DMS153 treated with DMSO at 0.1 percent for 48 hours (cell line): ENCODE measurements at regions not wholly inside any gene's neighbourhood (a gene's known extent, or its start where the extent isn't known, plus 50 kb on each side); places are given as distances from the start of the nearest gene placed in this dataset.
"Not testable (repeated sequence)": the region's sequence is repeated elsewhere in the genome, so short reads cannot be mapped to it uniquely, and the experiment has no call there.

Experiments used
- DNase-seq: peaks from one replicate; lab custom pipeline; 2025; ENCODE audit not compliant: unreplicated experiment; lab: John Stamatoyannopoulos, UW

DNA sequence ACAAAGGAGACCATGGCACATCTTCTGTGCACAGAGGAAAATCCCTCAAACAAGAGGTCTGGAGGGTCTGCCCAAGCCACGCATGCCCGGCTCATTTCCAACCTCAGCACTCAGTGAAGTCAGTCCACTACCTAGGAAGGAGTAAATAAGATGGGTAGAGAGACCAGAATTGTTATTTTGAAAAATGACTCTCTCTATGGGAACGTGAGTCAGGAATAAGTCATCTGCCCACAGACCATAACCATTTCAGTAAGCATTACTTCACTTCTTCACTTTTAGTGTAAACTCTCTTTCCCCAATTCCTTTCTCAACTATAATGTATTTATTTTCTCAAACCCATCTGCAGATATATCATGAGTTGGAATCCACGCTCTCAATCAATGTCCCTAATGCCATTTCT lies 1039.9 kb upstream of the USP15 start:
- no peak for DNase-seq

DNA sequence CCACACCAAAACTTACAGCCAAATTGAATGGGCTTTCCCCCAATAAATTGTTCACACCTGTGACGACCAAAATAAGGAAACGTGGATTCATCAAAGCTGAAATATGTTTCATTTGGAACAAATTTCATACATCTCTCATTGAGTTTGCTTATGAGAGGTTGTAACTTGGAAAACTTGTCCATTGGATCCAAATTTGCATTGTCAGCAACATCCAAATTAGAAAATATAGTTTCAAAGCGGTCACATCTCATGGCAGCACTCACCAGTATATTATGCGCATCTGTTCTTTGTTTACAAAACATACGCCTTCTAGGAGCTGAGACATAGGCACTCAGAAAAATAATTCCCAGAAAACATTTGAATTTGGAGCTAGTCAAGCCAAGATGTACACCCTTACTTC lies 1028.2 kb upstream of the USP15 start:
- DNase-seq: no peak

DNA sequence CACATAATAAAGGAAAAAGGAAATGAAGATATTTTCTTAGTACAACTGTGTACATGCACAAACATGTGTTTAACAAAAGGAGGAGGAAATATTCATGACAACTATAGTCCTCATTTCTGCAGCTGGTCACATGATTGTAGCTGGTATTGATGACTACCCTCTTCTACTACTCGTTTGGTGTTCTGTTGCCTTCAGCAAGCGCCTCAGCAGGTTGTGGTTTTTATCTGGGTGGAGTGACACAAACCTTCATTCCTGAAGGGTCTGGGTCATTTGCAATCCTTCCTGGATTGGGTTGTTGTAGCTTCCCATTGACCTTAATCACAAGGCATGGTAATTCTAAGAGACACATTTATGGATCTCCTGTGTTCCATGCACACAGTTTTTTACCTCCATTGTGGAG lies 1009.9 kb upstream of the USP15 start:
- no peak for DNase-seq

DNA sequence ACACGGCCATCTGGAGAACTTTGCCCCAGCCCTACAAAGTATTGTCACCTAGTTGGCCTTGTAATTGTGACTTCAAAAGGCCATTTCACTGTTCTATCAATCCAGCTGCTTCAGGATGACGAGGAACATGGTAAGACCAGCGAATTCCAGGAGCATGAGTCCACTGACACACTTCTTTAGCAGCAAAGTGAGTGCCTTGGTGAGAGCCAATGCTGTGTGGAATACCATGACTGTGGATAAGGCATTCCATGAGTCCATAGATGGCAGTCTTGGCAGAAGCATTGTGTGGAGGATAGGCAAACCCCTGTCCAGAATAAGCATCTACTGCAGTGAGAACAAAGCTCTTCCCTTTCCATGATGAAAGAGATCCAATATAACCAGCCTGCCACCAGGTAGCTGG lies 1009.1 kb upstream of the USP15 start:
- no peak for DNase-seq

DNA sequence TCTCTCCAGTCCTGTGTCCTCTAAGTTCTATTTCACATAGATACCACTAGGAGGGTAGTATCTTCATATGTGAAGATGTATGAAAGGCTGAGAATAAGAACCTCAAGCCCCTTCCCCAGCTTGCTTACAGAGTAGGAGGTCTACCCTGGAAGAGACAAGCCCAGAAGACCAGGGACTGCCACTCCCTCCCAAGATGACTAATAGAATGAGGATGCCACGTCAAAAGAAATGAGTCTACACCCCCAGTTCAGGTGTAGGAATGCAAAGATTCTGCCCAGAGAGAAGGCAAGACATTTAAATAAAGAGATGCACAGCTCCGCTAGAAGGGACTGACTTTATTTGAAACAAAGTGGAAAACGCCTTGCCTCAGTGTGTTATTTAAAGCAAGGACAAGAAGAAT lies 1006.0 kb upstream of the USP15 start:
- no peak for DNase-seq

DNA sequence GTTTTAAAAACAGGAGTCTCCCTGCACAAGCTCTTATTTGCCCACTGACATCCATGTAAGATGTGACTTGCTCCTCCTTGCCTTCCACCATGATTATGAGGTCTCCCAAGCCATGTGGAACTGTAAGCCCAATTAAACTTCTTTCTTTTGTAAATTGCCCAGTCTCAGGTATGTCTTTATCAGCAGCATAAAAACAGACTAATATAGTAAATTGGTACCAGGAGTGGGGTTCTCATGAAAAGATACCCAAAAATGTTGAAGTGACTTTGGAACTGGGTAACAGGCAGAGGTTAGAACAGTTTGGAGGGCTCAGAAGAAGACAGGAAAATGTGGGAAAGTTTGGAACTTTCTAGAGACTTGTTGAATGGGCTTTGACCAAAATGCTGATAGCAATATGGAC lies 995.9 kb upstream of the USP15 start:
- DNase-seq: not testable (repeated sequence)

DNA sequence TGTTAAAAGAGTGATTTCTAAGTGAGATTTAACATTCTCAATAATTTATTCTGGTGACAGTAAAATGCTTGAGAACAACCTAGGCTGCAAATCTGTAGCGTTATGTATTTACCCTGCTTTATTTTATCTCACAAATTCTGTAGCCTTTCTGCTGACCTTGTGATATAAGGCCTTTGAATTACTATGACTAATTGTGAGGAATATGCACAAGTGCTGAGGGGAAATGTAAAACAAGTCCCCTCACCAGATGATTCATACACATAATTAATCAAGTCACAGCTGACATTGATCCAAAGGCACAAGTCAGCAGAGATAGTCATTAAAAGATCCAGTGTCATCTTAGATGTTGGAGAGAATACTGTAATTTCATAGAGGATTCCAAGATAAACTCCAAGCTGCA lies 992.7 kb upstream of the USP15 start:
- DNase-seq: no peak

DNA sequence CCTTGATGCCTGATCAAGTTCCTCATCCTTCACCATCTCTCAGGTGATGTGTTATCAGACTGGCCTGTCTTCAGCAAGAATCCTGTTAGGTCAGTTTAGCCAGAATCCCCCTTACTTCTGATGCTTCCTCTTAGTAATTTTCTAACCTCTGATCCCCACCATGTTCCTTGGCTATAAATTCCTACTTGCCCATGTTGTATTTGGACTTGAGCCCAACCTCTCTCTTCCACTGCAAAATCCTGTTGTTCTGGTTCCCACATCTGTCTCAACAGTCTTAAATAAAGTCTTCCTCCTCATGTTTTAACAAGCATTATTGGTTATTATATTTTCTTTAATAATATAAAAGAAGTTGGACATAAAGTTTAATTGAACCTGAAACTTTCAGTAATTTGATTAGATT lies 987.8 kb upstream of the USP15 start:
- no peak for DNase-seq

DNA sequence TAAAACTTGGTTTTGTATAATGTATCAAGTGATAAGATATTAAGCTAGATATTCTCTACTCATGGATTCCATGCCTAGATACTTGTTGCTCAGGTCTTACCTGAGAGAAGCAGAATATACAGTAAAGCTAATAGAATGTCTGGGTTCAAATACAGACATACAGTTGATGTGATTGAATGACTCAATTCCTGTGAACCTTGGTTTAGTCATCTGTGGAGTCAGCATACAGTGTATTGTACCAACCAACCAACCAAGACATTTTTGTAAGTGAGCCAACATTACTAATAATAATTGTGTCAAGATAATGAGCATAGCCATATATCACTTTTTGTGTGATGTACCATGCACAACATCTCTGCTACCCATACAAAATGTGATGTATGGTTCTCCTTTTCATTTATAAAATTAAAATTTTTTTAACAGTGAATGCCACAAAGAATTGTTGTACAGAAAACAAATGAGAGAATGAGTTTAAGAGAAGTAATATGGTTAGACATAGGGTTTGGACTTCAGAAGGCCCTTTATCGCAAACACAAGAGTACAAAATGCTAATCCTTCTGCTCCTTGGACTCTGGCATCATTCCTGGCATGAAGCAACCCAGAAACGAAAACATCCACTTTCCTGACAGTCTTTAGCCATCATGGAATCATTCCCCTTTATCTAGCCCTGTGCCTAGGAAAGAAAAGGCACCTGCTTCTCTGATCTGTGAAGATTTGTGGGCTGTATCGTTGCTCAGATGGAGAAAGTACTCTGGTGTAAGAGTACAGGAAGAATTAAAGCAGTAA lies 977.2 kb upstream of the USP15 start:
- no peak for DNase-seq

DNA sequence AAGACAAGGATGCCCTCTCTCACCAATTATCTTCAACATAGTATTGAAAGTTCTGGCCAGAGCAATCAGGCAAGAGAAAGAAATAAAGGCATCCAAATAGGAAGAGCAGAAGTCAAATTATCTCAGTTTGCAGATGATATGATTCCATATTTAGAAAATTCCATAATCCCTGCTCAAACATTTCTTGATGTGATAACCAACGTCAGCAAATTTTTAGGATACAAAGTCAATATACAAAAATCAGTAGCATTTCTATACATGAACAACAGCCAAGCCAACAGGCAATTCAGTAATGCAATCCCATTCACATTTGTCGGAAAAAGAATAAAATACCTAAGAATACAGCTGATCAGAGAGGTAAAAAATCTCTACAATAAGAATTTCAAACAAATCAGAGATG lies 969.7 kb upstream of the USP15 start:
- DNase-seq: no peak

DNA sequence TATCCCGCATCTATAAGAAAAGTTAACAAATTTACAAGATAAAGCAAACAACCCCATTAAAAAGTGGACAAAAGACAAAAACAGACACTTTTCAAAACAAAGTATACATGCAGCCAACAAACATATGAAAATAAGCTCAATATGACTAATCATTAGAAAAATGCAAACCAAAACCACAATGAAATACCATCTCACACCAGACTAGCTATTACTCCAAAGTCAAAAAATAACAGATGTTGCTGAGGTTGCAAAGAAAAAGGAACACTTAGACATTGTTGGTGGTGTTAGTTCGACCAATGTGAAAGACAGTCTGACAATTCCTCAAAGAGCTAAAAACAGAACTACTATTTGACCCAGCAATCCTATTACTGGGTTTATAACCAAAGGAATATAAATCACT lies 968.6 kb upstream of the USP15 start:
- DNase-seq: no peak

DNA sequence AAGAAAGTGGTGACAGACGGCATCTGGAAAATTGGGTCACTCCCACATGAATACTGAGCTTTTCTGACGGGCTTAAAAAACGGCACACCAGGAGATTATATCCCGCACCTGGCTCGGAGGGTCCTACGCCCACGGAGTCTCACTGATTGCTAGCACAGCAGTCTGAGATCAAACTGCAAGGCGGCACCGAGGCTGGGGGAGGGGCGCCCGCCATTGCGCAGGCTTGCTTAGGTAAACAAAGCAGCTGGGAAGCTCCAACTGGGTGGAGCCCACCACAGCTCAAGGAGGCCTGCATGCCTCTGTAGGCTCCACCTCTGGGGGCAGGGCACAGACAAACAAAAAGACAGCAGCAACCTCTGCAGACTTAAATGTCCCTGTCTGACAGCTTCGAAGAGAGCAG lies 966.2 kb upstream of the USP15 start:
- not testable (repeated sequence) for DNase-seq

DNA sequence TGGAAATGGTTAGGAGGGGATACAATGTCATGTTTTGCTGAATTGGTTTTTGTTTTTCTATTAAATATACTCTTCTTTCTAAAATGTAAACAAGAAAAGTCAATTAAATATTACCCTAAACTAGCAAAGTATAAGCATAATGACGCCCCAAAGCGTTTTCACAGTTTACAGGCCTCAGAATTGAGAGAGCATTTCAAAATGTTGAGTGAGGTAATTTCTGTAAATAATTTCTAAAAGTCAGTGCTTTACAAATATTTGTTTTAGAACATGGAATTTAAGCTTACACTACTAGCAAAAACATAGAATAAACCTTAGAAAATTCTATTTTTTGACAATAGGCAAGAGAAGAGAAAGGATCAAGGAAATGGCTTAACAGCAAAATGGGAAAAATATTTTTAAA lies 958.4 kb upstream of the USP15 start:
- no peak for DNase-seq

DNA sequence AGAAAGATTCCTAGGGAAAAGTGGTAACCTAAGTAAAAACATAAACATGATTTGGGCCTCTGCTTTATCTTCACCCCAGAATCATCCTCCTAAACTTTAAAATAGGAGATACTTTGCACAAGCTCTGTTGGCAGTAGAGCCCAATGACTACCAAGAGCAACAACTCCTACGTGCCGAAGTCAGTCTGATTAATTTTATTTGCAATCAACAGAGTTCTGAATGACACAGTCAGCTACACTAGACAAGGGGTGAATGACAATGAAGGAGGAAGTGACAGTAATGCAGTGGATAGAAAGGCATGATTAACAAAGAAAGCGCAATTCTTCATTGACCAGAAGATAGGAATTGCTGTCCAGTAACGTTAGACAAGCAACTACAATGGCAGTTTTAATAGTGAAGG lies 957.9 kb upstream of the USP15 start:
- no peak for DNase-seq

DNA sequence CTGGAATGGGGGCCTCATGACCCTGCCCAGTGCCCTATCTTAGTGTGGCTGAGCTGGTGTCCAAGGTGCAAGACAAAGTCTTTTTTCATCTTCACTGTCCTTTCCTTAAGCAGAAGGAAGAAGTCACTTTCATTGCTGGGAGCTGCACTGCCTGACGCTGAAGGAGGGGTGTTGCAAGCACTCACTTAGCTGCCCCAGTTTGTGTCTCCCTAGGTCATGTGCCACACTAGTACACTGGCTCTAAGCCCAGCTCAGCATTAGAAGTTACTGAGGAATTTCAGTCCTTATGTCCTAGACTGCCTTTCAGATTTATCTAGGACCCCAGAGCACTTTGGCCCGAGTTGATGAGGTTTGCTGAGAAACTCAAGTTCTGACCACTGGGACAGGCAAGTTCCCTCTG lies 952.0 kb upstream of the USP15 start:
- no peak for DNase-seq

DNA sequence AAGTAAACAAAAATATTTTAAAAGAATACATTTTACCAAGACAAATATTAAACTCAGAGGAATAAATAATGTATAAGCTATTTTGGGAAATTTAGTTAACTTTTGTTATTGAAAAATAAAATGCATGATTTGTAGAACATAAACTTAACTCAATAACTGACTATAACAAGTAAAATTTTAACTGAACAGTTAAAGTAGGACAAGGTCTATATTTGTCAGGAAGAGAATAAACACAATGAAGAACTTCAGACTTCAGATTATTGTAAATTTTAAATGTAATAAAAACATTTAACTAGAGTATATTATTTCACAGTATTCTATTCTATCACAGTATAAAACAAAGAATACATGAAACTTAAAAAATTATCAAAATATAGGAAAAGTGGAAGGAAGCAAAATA lies 948.8 kb upstream of the USP15 start:
- DNase-seq: no peak

DNA sequence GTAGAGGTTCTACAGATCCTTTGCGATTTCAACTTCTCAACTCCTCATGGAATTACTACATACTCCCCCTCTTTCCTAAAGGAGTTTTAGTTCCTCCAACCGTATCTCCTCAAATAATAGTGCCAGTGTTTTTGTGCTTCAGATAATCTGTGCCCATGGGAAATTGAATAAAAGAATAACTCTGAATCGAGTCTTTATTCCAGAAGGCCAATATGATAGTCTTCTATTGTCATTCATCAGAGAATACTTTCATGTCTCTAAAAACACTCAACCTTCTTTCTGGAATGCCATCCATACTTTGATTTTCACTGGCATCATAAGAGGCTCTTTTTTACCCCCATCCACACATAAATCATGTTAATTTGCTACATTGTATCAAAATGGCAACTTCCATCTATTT lies 911.3 kb upstream of the USP15 start:
- DNase-seq: no peak

DNA sequence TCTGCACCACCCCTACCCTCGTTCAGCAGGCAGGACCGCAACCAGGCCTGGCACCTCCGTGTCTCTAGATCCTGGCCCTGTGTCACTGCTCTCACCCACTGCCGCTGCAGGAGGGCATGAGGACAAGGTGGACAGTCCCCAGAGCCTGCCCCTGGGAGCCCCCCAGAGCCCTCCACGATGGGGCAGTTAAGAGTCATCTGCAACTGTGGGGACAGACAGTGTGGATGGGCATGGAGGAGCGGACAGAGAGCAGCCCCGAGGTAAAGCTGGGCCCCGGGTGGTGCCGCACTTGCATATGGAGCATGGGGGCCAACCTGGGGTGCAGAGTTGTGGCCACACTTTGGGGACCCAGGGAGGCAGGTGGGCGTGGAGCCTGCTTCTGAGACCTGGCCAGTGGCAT lies 905.1 kb upstream of the USP15 start:
- no peak for DNase-seq

DNA sequence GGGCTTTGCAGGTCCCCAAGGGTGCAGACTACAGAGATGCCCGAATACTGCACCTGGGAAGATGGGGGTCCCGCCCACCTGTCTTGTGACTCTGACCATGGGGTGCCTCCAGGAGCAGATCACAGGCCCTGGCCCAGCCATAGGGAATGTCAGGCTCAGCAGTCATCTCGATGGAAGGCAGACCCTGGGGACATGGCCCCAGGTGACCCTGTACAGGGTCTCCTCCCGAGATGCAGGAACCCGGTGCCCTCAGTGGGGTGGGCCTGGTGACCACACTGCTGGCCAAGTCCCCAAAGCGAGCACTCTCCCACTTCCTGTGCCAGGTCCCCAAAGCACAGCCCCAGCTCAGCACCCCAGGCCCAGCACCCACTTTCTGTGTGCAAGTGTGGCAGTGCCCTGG lies 903.7 kb upstream of the USP15 start:
- no peak for DNase-seq

DNA sequence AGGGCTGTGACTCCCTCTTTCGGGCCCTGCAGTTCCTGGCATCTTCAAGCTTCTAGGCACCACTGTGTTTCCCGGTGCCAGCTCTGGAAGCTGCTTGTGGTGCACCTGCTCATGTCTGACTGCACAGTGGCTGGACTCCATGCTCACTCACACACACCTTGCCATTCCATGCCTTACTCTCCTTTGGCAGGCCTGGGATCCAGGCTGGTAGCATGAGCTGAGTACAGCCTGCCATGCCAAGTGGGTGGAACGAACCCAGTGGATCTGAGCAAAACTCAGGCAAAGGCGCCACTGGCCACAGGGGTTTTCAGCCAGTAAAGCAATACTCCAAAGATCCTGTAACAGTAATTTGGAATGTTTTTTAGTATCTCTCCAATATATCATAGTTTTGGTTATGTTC lies 902.7 kb upstream of the USP15 start:
- DNase-seq: no peak

DNA sequence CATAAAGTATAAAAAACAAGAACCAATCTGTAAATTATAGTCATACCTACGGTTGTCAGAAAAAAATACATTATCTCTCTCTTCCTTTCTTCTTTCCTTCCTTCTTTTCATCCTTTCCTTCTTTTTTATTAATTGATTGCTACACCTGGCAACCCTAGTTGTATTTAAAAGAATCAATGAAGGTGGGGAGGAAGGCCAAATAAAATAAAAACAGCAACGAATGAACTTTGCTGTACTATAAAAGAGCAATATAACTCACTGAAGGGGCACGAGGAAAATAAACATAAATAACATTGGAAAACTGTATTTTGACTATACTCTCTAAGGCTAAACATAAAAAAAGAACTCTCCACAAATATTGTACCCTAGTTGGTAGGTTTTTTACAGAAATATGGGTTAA lies 898.2 kb upstream of the USP15 start:
- DNase-seq: no peak

DNA sequence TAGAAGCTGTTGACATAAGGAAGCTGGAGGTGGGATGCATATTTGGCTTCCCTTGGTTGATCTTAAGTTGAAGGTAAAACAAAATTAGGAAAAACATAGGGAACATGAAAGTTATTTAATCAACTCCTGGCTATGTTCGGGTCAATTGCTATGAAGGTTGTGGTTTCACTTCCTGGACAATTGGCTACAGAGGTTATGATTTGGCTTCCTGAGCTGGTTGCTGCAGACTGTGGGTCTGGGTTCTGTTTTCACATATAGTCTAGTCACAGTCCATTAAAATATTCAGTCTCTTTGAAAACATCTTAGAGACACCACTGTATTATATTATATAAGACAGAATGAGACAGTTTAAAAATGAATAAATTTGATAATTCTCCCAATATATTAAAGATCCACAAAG lies 895.2 kb upstream of the USP15 start:
- no peak for DNase-seq

DNA sequence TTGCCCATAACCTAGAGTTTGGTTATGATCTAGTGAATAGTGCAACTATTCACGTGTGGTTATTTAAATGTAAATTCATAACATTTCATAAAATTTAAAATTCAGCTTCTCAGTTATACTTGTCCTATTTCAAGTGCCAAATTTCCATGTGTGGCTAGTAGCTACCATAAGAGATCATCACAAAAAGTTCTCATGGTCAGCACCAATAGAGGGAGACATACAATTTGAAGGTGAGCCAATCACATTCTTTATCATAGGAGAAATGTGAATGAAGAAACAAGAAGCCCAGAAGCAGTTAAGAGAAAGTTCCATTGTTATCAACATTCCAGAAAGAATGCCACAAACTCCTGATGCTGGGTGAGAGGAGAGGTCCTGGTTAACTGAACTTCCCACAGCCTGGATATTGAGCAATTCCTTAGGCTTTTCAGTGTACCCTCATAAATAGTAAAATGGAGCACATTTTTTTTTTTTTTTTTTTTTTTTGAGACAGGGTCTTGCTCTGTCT lies 892.9 kb upstream of the USP15 start:
- no peak for DNase-seq
